GM20431 (cell line): ENCODE measurements at regions not wholly inside any gene's neighbourhood (a gene's known extent, or its start where the extent isn't known, plus 50 kb on each side); places are given as distances from the start of the nearest gene placed in this dataset.

ENCODE experiments used
- in situ Hi-C: fragments of 300-500 bp; cut with MseI, MboI; formaldehyde crosslinking; loops from one replicate; pipeline ENCODE4 v1.15.0; 2020; ENCODE audit warnings: low sequenced_read_pairs; ENCODE audit not compliant: unreplicated experiment

DNA sequence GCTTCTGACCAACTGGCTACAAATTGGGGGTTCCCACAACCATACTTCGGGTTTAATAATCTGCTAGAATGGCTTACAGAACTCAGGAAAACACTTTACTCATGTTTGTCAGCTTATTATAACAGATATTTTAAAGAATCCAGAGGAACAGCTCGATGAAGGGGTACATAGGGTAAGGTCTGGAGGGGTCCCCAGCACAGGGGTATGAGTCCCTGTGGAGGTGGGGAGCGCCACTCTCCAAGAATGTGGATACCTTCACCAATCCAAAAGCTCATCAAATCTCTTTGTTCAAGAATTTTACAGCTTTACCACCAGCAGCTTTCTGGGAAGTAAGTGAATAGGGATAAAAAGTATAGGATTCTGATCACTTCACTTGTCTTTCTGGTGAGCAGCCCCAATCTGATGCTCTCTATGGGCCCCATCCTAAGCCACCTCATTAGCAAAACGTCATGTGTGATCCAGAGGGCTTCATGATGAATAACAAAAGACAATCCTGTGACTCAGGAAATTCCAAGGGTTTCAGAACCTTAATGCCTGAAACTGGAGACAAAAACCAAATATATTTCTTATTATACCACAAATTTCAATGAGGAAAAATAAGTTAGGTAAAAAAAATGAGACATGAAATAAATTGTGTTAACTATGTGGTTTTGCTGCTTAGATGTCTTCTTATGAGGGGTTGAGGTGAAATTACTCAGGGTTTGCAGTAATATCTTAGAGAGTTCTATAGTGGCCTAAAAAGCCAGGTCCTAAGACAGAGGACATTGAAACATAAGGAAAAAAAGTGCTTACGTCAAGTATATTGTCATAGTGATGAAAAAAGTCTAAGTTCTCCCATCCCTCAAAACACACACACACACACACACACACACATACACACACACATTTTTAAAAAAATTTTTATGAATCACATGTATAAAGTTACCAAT, 290.5 kb downstream of the ANXA1 start:
- in situ Hi-C loops, result loop anchor here (25.0 kb wide), 1 partner anchor 105 kb away; no protein-coding TSS in a partner anchor

DNA sequence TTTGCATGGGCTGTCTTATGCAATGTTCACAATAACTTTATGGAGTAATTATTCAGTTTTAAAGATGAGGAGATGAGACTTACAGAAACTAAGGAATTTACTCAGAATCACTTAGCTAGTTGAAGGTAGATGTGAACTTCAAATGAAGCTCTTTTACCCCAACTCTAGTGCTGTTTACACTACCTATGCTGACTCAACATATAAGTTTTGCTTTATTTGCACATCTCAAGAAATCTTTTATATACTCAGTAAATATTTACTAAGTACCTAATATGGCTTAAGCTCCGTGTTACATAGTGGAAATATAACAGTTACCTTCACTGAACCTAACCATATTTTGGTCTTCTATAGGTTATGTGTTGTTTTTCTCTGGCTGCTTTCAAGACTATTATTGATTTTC, 293.2 kb downstream of the ANXA1 start:
- in situ Hi-C loops, result loop anchor here (25.0 kb wide), 1 partner anchor 108 kb away; no protein-coding TSS in a partner anchor

DNA sequence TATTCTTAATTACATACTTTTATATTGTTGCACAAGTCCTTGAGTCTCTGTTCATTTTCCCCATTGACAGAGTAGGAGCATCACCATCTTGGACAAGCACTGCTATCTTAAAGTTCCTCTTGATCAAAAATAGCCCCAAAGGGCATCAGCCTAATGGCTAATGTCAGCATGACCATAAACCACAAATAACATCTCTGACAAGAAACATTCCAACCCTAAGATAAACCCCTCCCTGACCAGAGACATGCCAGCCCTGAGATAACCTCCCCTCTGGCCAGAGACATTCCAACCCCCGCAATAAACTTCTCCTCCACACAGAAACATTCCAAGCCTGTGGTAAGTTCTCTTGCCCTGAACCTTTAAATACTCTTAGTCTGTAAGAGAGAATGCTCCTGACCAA, 293.7 kb downstream of the ANXA1 start:
- in situ Hi-C loops, result loop anchor here (25.0 kb wide), 1 partner anchor 108 kb away; no protein-coding TSS in a partner anchor

GRCh38 chr9:73446306-73446705, 294.6 kb downstream of the ANXA1 start:
- in situ Hi-C loops, result loop anchor here (25.0 kb wide), 1 partner anchor 109 kb away; no protein-coding TSS in a partner anchor

GRCh38 chr9:73451003-73451402, 299.3 kb downstream of the ANXA1 start:
- in situ Hi-C loops, result no loop called here

- in situ Hi-C loops, result no loop called here
Measured at GRCh38 chr9:73459817-73460216, 308.2 kb downstream of the ANXA1 start.

DNA sequence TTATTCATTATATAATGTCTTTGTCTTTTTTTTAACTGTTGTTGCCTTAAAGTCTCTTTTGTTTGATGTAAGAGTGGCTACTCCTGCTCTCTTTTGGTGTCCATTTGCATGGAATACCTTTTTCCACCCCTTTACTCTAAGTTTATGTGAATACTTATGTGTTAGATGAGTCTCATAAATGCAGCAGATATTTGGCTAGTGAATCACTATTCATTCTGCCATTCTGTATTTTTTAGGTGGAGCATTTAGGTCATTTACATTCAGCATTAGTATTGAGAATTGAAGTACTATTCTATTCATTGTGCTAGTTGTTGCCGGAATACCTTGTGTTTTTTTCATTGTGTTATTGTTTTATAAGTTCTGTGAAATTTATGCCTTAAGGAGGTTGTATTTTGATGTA, 317.1 kb downstream of the ANXA1 start:
- in situ Hi-C loops, result no loop called here

DNA sequence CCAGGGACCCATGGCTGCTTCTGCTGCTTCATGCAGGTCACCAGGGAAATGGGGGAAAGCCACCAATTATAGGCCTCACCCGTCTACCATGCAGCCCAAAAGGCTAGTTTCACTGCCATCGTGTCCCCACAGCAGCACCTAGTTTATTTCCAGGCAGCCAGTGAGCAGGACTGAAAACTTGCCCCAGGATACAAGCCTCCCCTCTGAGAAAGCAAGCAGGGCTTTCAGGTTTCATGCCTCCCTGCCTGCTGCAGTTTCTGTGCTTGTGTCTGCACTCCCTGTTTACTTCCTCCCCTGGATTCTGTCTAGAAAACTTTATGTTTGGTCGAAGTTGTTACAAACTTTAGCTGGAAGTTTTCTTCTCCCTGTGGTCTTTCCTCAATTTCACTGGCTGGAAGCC, 319.1 kb downstream of the ANXA1 start:
- in situ Hi-C loops, result no loop called here

DNA sequence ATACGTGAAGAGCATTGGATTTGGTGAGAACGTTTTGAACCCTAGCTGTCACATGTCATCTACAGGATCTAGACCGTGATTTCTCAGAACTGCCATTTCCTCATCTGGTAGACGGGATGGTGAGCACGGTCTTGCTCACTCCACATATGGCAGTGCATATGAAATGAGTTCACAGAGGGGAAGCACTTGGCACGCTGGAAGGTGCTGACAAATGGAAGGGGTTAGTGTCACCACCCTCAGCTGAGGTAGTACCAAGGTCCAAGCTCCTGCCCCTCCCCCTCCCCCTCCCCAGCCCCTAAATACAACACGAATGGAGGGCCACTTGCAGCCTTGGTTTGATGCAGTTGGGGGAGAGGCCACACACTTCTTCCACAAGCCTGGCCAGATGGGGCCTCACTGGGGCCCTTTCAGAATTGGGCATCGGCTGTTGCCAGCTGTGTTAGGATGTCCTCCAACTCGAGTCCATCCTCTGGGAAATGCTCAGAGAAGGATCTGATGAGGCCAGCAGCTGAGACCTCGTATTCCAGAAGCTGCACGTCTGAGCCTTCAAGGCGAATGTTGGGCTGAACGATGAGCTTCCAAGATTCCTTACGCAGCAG, 322.4 kb downstream of the ANXA1 start:
- in situ Hi-C loops, result no loop called here

- in situ Hi-C loops, result no loop called here
Measured at GRCh38 chr9:73474625-73475024, 323.0 kb downstream of the ANXA1 start.

DNA sequence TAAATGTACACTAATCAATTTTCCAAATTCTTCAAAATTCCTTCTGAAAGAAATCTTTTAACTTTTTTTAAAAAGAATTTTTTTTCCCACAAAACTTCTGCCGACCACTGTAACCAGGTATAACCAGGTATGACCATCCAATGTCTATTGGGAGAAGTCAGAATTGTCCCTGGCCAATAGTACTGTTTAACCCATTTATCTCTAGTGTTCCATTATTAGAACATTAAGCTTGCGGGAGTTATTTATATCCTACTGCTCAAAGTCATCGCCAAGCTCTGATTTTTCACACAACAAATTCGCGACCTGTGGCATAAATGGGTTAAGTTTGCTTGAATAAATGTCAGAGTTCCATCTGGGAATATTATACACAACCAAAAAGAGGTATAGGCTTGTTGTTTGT, 343.2 kb downstream of the ANXA1 start:
- in situ Hi-C loops, result no loop called here

GRCh38 chr9:73497796-73498195, 346.1 kb downstream of the ANXA1 start:
- in situ Hi-C loops, result no loop called here

- in situ Hi-C loops, result no loop called here
Measured at GRCh38 chr9:73515216-73515615, 363.6 kb downstream of the ANXA1 start.

GRCh38 chr9:73523391-73523790, 371.7 kb downstream of the ANXA1 start:
- in situ Hi-C loops, result no loop called here

GRCh38 chr9:73525350-73525749, 373.7 kb downstream of the ANXA1 start:
- in situ Hi-C loops, result no loop called here

- in situ Hi-C loops, result no loop called here
Measured at GRCh38 chr9:73527521-73527920, 375.9 kb downstream of the ANXA1 start.

GRCh38 chr9:73528926-73529325, 377.3 kb downstream of the ANXA1 start:
- in situ Hi-C loops, result no loop called here

GRCh38 chr9:73529666-73530065, 378.0 kb downstream of the ANXA1 start:
- in situ Hi-C loops, result no loop called here

DNA sequence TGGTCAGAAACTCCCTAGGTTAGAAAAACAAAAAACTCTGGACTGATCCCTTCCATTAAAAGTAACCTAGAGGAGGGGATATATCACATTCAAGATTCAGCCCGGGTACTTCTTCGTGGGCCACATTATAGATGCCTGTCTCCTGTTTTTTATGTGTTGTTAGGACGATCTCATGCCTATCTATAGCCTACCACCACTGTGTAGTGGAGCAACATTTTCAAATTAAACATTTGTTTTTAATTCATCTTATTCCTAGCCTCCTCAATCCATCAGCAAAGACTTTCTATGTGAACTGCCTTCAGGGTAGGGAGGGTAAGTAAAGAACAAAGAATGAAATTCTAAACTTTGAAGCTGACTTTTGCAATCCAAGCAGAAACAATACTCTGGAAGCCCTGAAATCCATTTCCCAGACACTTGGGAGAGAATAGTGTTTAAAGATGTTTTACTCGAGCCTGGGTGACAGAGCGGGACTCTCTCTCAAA, 379.4 kb downstream of the ANXA1 start:
- in situ Hi-C loops, result no loop called here

DNA sequence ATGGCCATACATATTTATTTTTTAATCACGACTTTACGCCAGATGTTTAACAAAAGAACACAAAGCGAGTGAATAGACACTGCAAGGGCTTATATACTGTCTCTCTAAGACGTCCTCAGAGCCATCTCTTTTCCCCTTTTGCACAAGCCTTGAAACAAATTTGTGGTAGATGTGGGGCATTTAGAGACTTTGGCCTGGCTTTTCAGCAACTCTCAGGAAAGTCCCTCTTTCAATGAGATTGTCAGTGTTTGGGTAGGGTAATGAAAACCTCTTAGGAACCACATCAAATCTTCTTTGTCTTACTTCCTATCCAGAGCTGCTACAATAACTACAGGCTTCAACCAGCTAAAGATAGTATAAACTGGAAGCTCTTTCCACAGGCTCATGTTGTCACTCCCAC, 380.0 kb downstream of the ANXA1 start:
- in situ Hi-C loops, result no loop called here

DNA sequence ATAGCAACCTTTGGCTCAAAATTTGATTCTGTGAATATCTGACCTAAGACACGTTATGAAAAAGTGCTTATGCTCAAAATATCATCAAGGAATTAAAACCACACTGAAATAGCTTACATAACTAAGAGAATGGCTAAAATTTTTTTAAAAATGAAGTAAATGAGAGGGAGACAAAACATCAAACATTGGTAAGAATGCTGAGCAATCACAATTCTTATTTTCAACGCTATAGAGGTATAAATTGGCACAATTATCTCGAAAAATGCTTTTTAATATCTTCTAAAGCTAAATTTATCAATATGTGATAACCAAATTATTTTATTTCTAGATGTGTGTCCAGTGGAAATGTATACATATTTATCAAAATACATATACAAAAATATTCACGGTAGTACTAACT, 381.3 kb downstream of the ANXA1 start:
- in situ Hi-C loops, result no loop called here
